Neural cell (in vitro differentiated cells): ENCODE measurements at regions not wholly inside any gene's neighbourhood (a gene's known extent, or its start where the extent isn't known, plus 50 kb on each side); places are given as distances from the start of the nearest gene placed in this dataset.
"Not testable (repeated sequence)": the region's sequence is repeated elsewhere in the genome, so short reads cannot be mapped to it uniquely, and the experiment has no call there.

Experiments
- CTCF ChIP-seq: fragments of 450-650 bp; IDR thresholded peaks from 2 replicates; pipeline ENCODE4 v1.5.1; 2014; ENCODE audit warnings: antibody characterized with exemption, mild to moderate bottlenecking, moderate library complexity; ENCODE audit not compliant: poor library complexity, severe bottlenecking
- EP300 ChIP-seq: fragments of 450-650 bp; conservative IDR thresholded peaks from 2 replicates; pipeline ENCODE4 v1.6.1; 2014; ENCODE audit warnings: antibody characterized with exemption, mild to moderate bottlenecking, moderate library complexity; ENCODE audit not compliant: poor library complexity, severe bottlenecking
- EZH2 ChIP-seq: fragments of 200-600, 300-800 bp; shearing (Covaris generic), sonication (generic); IDR thresholded peaks from 2 replicates; pipeline ENCODE4 v1.6.1; 2014; ENCODE audit warnings: antibody characterized with exemption, low read length, borderline replicate concordance, mild to moderate bottlenecking; ENCODE audit not compliant: insufficient read depth, poor library complexity, severe bottlenecking
- MXI1 ChIP-seq: fragments of 450-650 bp; conservative IDR thresholded peaks from 2 replicates; pipeline ENCODE4 v1.6.1; 2014; ENCODE audit warnings: antibody characterized with exemption, mild to moderate bottlenecking; ENCODE audit not compliant: poor library complexity, severe bottlenecking
- POLR2AphosphoS5 ChIP-seq: IDR thresholded peaks from 2 replicates; pipeline ENCODE4 v1.6.1; 2012
- RAD21 ChIP-seq: fragments of 450-650 bp; conservative IDR thresholded peaks from 2 replicates; pipeline ENCODE4 v1.6.1; 2014; ENCODE audit warnings: antibody characterized with exemption, mild to moderate bottlenecking, moderate library complexity
- REST ChIP-seq: IDR thresholded peaks from 2 replicates; pipeline ENCODE4 v1.6.1; 2012; ENCODE audit warnings: borderline replicate concordance
- SMC3 ChIP-seq: fragments of 450-650 bp; conservative IDR thresholded peaks from 2 replicates; pipeline ENCODE4 v1.6.1; 2014; ENCODE audit warnings: antibody characterized with exemption, mild to moderate bottlenecking, moderate library complexity; ENCODE audit not compliant: poor library complexity

GRCh38 chr9:74057051-74057450 lies 440.1 kb upstream of the RORB start:
- not testable (repeated sequence) for TF ChIP-seq RAD21, MXI1, POLR2AphosphoS5, CTCF, EP300, EZH2, REST, SMC3
